CD4-positive, alpha-beta T cell (primary cell): ENCODE measurements at regions not wholly inside any gene's neighbourhood (a gene's known extent, or its start where the extent isn't known, plus 50 kb on each side); places are given as distances from the start of the nearest gene placed in this dataset.
"Not testable (repeated sequence)": the region's sequence is repeated elsewhere in the genome, so short reads cannot be mapped to it uniquely, and the experiment has no call there.

Experiments
- ATAC-seq: fragments of 200-7000 bp; cut with Tn5 transposase; one replicate; pipeline ENCODE4 v1.10.0; 2022; ENCODE audit warnings: mild to moderate bottlenecking; ENCODE audit not compliant: poor library complexity
- CTCF ChIA-PET: fragments of 350-600 bp; sonication (Branson Sonifier 250); formaldehyde crosslinking; loops from one replicate; lab custom pipeline; 2021; ENCODE audit warnings: antibody characterized with exemption, inconsistent platforms; lab: Charles Lee
- POLR2A ChIA-PET: fragments of 350-600 bp; sonication (Branson Sonifier 250); formaldehyde crosslinking; loops from one replicate; lab custom pipeline; 2021; ENCODE audit warnings: antibody characterized with exemption, inconsistent platforms; lab: Charles Lee
- DNase-seq, 14 experiments: peaks; one replicate each; pipeline ENCODE4 v3.0.0-alpha.2; 2013 to 2020; ENCODE audit warnings: mixed read lengths in 2 of 14
- H3K27ac ChIP-seq, 2 donors: one replicate each; pipeline versions ENCODE4 v1.5.1 to v1.7.0; 2013; ENCODE audit warnings: low read length in 2 of 2, low read depth in 1 of 2, mild to moderate bottlenecking in 1 of 2
- H3K27me3 ChIP-seq, 2 experiments: 1 replicate in 1 of 2; 2 replicates in 1 of 2; pipeline versions ENCODE4 v1.6.1 to v1.7.0; 2013; ENCODE audit warnings: low read length in 2 of 2, control low read depth in 1 of 2, mild to moderate bottlenecking in 1 of 2, moderate library complexity in 1 of 2; ENCODE audit not compliant: insufficient read depth in 2 of 2, control insufficient read depth in 1 of 2
- H3K36me3 ChIP-seq: one replicate; pipeline ENCODE4 v1.6.1; 2013; ENCODE audit warnings: low read length, control low read depth; ENCODE audit not compliant: insufficient read depth
- H3K4me1 ChIP-seq: one replicate; pipeline ENCODE4 v1.6.1; 2013; ENCODE audit warnings: low read length, control low read depth; ENCODE audit not compliant: insufficient read depth
- H3K4me3 ChIP-seq: one replicate; pipeline ENCODE4 v1.5.1; 2013; ENCODE audit warnings: mild to moderate bottlenecking, low read length, moderate library complexity
- H3K9me3 ChIP-seq, 2 experiments: 1 replicate in 1 of 2; 2 replicates in 1 of 2; pipeline versions ENCODE4 v1.6.1 to v1.7.0; 2013; ENCODE audit warnings: low read length in 2 of 2, mild to moderate bottlenecking in 2 of 2, control low read depth in 1 of 2, moderate library complexity in 1 of 2; ENCODE audit not compliant: control insufficient read depth in 1 of 2, insufficient read depth in 1 of 2
- H3K27ac Mint-ChIP-seq: one replicate; pipeline ENCODE4 v1.8.0; 2020; ENCODE audit warnings: mixed read lengths
- H3K27me3 Mint-ChIP-seq: one replicate; pipeline ENCODE4 v1.8.0; 2021; ENCODE audit warnings: mixed read lengths
- H3K36me3 Mint-ChIP-seq: one replicate; pipeline ENCODE4 v1.8.0; 2021; ENCODE audit warnings: low read depth, mixed read lengths
- H3K4me1 Mint-ChIP-seq: one replicate; pipeline ENCODE4 v1.8.0; 2021; ENCODE audit warnings: low read depth, mixed read lengths
- H3K4me3 Mint-ChIP-seq: one replicate; pipeline ENCODE4 v1.8.0; 2020; ENCODE audit warnings: mild to moderate bottlenecking, mixed read lengths
- H3K9me3 Mint-ChIP-seq: one replicate; pipeline ENCODE4 v1.8.0; 2020; ENCODE audit warnings: mixed read lengths
- CTCF ChIP-seq: fragments of 200-600 bp; IDR thresholded peaks from one replicate; pipeline ENCODE4 v1.8.0; 2022; ENCODE audit warnings: antibody characterized with exemption, mild to moderate bottlenecking
- intact Hi-C, 2 experiments: fragments of 100-400 bp; cut with DNase I in 1 of 2; cut with micrococcal nuclease in 1 of 2; formaldehyde crosslinking; loops; one replicate each; pipeline versions ENCODE4 v1.15.1 to v1.9.0; 2023 to 2025; cut with DNase I, micrococcal nuclease

GRCh38 chr6:137573739-137574138 lies 79.5 kb upstream of the OLIG3 start:
- Histone ChIP-seq H3K4me1 (no peaks in the 10 kb centered on the region), H3K27ac (no peak overlapping the region), H3K36me3 (no peaks in the 10 kb centered on the region), H3K27me3 (no peaks in the 10 kb centered on the region), H3K9me3 (no peaks in the 10 kb centered on the region), H3K4me3 (no peak overlapping the region)
- CTCF ChIA-PET: no interaction called here
- Mint-ChIP-seq H3K9me3 (no peaks in the 10 kb centered on the region), H3K4me3 (no peak overlapping the region), H3K4me1 (no peaks in the 10 kb centered on the region), H3K27ac (no peak overlapping the region), H3K36me3 (no peaks in the 10 kb centered on the region), H3K27me3 (peaks cover 4% of the 10 kb centered on the region)
- intact Hi-C loops: no loop called here
- ATAC-seq (no peak), DNase-seq (no peak)
- POLR2A ChIA-PET: interaction anchor here (1.3 kb wide), 1 partner anchor 32 kb away, joined by 3 read pairs; no protein-coding TSS in a partner anchor
- TF ChIP-seq CTCF: no peak

GRCh38 chr6:137579612-137580011 lies 85.4 kb upstream of the OLIG3 start:
- Mint-ChIP-seq H3K36me3 (no peaks in the 10 kb centered on the region), H3K27ac (no peak overlapping the region), H3K4me1 (no peaks in the 10 kb centered on the region), H3K4me3 (no peak overlapping the region), H3K27me3 (peaks cover 5% of the 10 kb centered on the region), H3K9me3 (no peaks in the 10 kb centered on the region)
- intact Hi-C loops: loop anchor here in 1 of 2 experiments (10.0 kb wide), 1 partner anchor 85 kb away; the partner anchor contains the start of gene OLIG3
- ATAC-seq (no peak), DNase-seq (no peak)
- Histone ChIP-seq H3K27ac (no peak overlapping the region), H3K4me1 (no peaks in the 10 kb centered on the region), H3K27me3 (no peaks in the 10 kb centered on the region), H3K4me3 (no peak overlapping the region), H3K9me3 (no peaks in the 10 kb centered on the region), H3K36me3 (no peaks in the 10 kb centered on the region)
- POLR2A ChIA-PET: interaction anchor here (1.8 kb wide), 1 partner anchor 10 kb away, joined by 6 read pairs; no protein-coding TSS in a partner anchor
- CTCF ChIA-PET: no interaction called here
- no peak for TF ChIP-seq CTCF

GRCh38 chr6:137581019-137581707 lies 87.0 kb upstream of the OLIG3 start:
- H3K9me3 Mint-ChIP-seq: no peaks in the 10 kb centered on the region
- H3K4me1 Mint-ChIP-seq: no peaks in the 10 kb centered on the region
- no peaks in the 10 kb centered on the region for H3K36me3 Mint-ChIP-seq
- Histone ChIP-seq H3K27ac (no peak overlapping the region), H3K36me3 (no peaks in the 10 kb centered on the region), H3K4me1 (no peaks in the 10 kb centered on the region), H3K9me3 (no peaks in the 10 kb centered on the region), H3K4me3 (no peak overlapping the region), H3K27me3 (no peaks in the 10 kb centered on the region)
- no peak overlapping the region for H3K27ac Mint-ChIP-seq
- intact Hi-C loops: loop anchor here in 1 of 2 experiments (10.0 kb wide), 1 partner anchor 86 kb away; the partner anchor contains the start of gene OLIG3
- CTCF ChIA-PET: no interaction called here
- H3K27me3 Mint-ChIP-seq: peaks cover 5% of the 10 kb centered on the region
- ATAC-seq: no peak
- no peak for DNase-seq
- H3K4me3 Mint-ChIP-seq: no peak overlapping the region
- TF ChIP-seq CTCF: no peak
- POLR2A ChIA-PET: interaction anchor here (1.8 kb wide), 1 partner anchor 8 kb away, joined by 6 read pairs; no protein-coding TSS in a partner anchor

- H3K4me3 Mint-ChIP-seq, ATAC-seq, H3K27ac ChIP-seq, H3K4me1 ChIP-seq, H3K4me3 ChIP-seq, CTCF ChIA-PET, H3K27me3 ChIP-seq, H3K9me3 ChIP-seq, DNase-seq, H3K9me3 Mint-ChIP-seq, H3K27me3 Mint-ChIP-seq, H3K36me3 ChIP-seq, H3K27ac Mint-ChIP-seq, H3K36me3 Mint-ChIP-seq, H3K4me1 Mint-ChIP-seq: not testable (repeated sequence)
- intact Hi-C loops: loop anchor here in 1 of 2 experiments (10.0 kb wide), 1 partner anchor 89 kb away; the partner anchor contains the start of gene OLIG3
- POLR2A ChIA-PET: interaction anchor here (0.6 kb wide), 1 partner anchor 134 kb away, joined by 3 read pairs; no protein-coding TSS in a partner anchor
Observed at GRCh38 chr6:137583519-137583918, 89.3 kb upstream of the OLIG3 start.
